ENCODE measurements at regions not wholly inside any gene's neighbourhood (a gene's known extent, or its start where the extent isn't known, plus 50 kb on each side); places are given as distances from the start of the nearest gene placed in this dataset.

DNA sequence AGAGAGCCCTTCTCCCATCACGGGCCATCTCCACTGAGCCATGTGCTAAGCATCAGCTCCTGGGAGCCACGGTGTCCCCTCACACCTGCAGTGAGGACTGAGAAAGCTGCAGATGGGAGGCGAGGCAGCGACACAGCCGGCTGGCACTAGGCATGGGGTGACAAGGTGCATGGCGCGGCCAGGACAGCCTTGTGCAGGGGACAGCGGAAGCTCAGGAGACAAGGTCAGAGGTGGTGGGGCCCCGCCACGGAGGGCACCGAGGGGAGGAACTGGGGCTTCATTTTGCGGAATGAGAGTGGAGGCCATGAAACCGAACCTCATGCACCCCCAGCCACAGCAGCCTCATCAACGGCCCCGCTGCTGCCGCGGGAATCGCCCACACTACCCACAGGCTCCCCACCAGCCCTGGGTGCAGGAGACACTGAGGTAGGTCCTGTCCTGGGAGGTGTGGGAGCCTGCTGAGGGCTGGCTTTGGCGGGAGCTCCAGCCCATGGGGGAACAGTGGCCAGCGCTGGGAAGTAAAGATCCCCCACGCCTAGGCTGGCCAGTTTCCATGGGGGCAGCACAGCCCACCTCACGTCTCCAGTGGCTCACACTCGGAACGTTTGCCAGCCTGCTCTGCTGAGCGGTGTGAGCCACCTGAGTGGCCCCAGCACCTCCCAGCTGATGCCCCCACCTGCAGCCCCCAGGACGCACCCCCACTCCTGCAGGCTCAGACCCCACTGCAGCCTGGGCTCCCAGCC is 71.2 kb upstream of the INSIG1 start:
- TF ChIP-seq, protein P1, sequence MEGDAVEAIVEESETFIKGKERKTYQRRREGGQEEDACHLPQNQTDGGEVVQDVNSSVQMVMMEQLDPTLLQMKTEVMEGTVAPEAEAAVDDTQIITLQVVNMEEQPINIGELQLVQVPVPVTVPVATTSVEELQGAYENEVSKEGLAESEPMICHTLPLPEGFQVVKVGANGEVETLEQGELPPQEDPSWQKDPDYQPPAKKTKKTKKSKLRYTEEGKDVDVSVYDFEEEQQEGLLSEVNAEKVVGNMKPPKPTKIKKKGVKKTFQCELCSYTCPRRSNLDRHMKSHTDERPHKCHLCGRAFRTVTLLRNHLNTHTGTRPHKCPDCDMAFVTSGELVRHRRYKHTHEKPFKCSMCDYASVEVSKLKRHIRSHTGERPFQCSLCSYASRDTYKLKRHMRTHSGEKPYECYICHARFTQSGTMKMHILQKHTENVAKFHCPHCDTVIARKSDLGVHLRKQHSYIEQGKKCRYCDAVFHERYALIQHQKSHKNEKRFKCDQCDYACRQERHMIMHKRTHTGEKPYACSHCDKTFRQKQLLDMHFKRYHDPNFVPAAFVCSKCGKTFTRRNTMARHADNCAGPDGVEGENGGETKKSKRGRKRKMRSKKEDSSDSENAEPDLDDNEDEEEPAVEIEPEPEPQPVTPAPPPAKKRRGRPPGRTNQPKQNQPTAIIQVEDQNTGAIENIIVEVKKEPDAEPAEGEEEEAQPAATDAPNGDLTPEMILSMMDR (IDR thresholded peaks at IDR 0.05): no peak
- TF ChIP-seq POLR2A (IDR thresholded peaks at IDR 0.05) (no peak), POLR2AphosphoS5 (IDR thresholded peaks at IDR 0.05) (no peak), EP300 (IDR thresholded peaks at IDR 0.05; ENCODE audit: low read depth) (no peak)
